Hypothalamus (tissue), 51 donors: ENCODE measurements at regions not wholly inside any gene's neighbourhood (a gene's known extent, or its start where the extent isn't known, plus 50 kb on each side); places are given as distances from the start of the nearest gene placed in this dataset.

Experiments used
- DNase-seq, 51 donors: peaks; one replicate each; lab custom pipeline; 2025; lab: John Stamatoyannopoulos, UW

GRCh38 chr12:61916831-61917230, 343.4 kb upstream of the USP15 start:
- DNase-seq = no peak

GRCh38 chr12:61919686-61920085, 340.5 kb upstream of the USP15 start:
- DNase-seq = no peak

- no peak for DNase-seq
Measured at GRCh38 chr12:61920230-61920629, 340.0 kb upstream of the USP15 start.

- DNase-seq = no peak
Measured at GRCh38 chr12:61923152-61923551, 337.1 kb upstream of the USP15 start.

DNA sequence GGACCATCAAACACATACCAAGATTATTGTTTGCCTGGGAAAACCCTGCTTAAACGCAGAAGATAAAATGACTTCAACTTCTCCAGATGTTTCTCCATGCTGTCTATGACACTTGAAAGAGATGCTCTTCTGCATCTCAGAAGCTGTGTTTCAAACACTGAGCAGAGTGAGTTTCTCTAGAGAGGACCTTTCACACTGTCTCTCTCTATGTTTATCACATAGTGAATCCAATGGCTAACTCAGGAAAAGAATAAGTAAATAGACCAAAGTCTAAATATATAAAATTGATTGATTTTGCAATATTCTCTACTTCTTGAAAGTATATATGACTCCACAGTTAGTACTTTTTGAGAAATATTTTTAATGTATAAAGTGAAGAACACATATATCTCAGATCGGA, 325.6 kb upstream of the USP15 start:
- no peak for DNase-seq

GRCh38 chr12:61939977-61940376, 320.2 kb upstream of the USP15 start:
- no peak for DNase-seq

DNA sequence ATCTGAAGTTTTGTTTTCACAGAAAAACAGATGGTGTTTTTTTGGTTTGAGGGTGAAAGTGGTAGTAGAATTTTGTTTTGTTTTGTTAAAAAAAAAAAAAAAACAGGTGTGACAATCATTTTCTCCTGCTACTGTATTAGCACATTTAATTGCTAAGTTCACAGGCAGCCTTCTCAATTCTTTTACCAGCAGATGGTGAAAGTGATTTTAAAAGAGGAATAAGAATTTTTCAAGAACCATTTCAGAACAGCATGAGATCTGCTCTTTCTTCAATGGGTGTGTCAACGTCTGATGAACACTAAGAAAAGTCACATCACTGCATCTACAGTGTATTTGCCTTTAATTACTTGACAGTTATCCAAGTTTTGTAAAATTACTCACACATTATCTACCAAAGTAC, 303.7 kb upstream of the USP15 start:
- DNase-seq = no peak

DNA sequence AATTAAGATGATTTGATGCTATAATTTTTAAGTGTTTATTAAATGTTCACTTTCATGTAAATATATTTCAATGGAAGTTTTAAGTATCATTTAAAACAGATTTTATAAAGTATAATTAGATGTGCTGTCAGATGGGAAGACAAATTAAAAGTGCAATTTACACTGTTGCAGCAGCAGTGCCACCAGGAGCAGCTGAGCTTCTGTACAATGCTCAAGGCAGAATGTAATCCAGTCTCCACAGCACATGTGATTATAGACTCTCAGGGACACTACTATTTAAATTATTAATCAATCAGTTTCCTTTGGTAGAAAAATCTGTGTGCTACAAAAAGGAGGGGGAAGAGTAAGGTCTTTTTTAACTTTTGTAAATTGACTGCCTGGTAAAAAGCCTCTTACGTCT, 285.7 kb upstream of the USP15 start:
- no peak for DNase-seq

DNA sequence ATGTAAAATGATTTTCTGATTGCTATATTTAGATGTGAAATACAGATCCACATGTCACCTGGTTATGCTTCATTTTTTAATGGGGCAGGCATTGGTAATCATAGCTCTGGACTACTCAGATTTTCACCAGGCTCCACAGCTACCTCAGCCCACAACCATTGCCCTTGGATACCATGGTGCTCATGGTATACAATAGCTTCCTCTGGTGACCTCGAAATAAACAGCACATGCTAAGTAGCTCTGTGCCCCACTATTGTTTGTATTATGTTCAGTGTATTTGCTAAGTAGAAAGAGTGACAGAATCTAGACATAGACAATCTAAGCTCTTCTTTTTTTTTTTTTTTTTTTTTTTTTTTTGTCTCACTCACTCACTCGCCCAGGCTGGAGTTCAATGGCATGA, 274.4 kb upstream of the USP15 start:
- DNase-seq = no peak

DNA sequence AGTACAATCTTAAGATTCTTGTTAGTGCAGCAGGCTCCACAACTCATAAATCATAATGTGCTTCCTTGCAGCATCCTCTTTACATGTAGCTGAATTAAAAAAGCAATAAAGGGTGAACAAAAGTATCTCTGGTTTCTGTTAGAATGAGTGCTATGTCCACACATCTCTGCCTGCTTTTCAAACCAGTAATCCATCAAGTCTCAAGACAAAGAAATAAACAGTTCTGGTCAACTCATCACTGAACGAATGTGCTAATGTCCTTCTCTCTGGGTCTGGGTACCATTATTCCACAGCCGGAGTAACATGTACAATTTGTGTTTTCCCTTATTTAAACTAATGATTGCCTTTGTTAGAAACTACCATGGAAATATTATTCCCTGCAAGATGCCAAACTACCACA, 273.0 kb upstream of the USP15 start:
- no peak for DNase-seq

- DNase-seq = no peak
Measured at GRCh38 chr12:61991661-61992060, 268.5 kb upstream of the USP15 start.

GRCh38 chr12:61993734-61994345, 266.4 kb upstream of the USP15 start:
- no peak for DNase-seq

GRCh38 chr12:61996717-61997116, 263.5 kb upstream of the USP15 start:
- DNase-seq = no peak

DNA sequence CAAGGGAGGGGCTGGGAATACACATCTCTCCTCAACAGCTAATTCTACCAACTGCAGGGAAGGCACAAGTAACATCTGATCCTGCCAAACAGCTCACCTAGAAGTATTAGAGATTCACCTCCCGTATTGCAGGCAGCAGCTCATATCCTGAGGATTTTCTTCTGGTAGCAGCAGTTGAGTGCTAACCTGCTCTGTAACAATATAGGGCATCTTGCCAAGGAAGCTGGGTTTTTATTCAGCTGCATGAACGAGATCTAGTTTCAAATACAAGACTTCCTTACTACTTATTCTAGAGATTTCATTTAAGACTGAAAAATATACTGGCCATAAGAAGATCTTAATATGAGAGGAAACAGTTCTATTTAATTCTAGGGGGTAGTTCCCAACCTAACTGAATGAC, 261.4 kb upstream of the USP15 start:
- DNase-seq = no peak

- DNase-seq = no peak
Measured at GRCh38 chr12:61999311-61999710, 260.9 kb upstream of the USP15 start.

DNA sequence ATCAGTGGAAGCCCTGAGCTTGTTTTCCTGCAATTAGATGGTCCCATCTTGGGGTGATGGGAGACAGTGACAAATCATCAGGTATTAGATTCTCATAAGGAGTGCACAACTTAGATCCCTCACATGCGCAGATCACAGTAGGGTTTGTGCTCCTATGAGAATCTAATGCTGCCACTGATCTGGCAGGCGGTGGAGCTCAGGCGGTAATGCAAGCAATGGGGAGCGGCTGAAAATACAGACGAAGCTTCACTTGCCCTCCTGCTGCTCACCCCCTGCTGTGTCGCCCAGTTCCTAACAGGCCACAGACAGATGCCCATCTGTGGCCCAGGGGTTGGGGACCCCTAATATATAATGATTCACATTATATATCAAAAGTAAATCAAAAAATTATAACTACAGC, 258.8 kb upstream of the USP15 start:
- DNase-seq = no peak

- no peak for DNase-seq
Measured at GRCh38 chr12:62003226-62003625, 257.0 kb upstream of the USP15 start.

- DNase-seq = no peak
Measured at GRCh38 chr12:62003701-62004100, 256.5 kb upstream of the USP15 start.

DNA sequence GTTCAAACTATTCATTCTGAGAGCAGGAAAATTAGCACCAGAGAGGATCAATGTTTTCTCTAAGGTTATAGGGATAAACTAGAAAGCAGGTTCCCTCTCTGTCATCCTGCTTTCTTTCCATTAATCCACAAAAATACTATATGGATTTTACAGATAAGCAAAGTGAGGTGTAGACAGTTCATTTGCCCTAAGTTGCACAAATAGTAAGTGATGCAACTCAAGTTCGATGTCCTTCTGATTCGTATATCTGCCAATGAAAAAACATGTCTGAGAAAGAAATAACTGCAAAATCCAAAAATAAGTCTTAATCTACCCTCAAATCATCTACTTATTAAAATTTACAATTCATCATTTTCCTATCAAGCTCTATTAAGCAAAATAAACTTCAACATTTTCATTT, 254.6 kb upstream of the USP15 start:
- no peak for DNase-seq

GRCh38 chr12:62006076-62006732, 254.0 kb upstream of the USP15 start:
- DNase-seq = peak in 8 of 51 donors; percentile 1 to 12 (median 3)

- DNase-seq = no peak
Measured at GRCh38 chr12:62008703-62009102, 251.5 kb upstream of the USP15 start.

- no peak for DNase-seq
Measured at GRCh38 chr12:62009445-62009844, 250.8 kb upstream of the USP15 start.
